C4-2B (cell line): ENCODE measurements at regions not wholly inside any gene's neighbourhood (a gene's known extent, or its start where the extent isn't known, plus 50 kb on each side); places are given as distances from the start of the nearest gene placed in this dataset.

Source experiments
- ZFX ChIP-seq: fragments of 450-650 bp; IDR thresholded peaks from 2 replicates; pipeline ENCODE4 v1.6.1; 2017
- TF ChIP-seq, protein P1 (sequence below): fragments of 450-650 bp; conservative IDR thresholded peaks from 2 replicates; pipeline ENCODE4 v1.5.1; 2017; ENCODE audit warnings: mild to moderate bottlenecking

DNA sequence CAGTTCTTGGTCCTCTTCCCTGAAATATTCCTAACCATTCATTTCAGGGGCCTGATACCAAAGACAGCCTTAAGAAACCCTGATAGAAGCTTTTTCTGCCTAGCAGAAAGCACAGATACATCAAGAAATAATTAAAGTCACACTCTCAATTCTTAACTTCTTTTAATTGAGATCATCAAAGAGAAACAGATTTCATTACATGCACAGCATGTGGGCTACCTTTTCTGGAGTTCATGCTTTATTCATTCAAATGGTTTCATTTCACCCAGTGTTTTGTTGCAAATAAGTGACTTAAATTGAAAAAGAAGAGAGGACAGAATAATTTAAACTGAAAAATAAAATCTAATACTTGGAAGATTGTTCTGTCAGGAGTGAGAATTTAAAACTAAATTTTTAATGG is 192.6 kb upstream of the GGTLC1 start:
- TF ChIP-seq, protein P1, sequence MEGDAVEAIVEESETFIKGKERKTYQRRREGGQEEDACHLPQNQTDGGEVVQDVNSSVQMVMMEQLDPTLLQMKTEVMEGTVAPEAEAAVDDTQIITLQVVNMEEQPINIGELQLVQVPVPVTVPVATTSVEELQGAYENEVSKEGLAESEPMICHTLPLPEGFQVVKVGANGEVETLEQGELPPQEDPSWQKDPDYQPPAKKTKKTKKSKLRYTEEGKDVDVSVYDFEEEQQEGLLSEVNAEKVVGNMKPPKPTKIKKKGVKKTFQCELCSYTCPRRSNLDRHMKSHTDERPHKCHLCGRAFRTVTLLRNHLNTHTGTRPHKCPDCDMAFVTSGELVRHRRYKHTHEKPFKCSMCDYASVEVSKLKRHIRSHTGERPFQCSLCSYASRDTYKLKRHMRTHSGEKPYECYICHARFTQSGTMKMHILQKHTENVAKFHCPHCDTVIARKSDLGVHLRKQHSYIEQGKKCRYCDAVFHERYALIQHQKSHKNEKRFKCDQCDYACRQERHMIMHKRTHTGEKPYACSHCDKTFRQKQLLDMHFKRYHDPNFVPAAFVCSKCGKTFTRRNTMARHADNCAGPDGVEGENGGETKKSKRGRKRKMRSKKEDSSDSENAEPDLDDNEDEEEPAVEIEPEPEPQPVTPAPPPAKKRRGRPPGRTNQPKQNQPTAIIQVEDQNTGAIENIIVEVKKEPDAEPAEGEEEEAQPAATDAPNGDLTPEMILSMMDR, result no peak
- TF ChIP-seq ZFX, result no peak
